ENCODE measurements at regions not wholly inside any gene's neighbourhood (a gene's known extent, or its start where the extent isn't known, plus 50 kb on each side); places are given as distances from the start of the nearest gene placed in this dataset.

DNA sequence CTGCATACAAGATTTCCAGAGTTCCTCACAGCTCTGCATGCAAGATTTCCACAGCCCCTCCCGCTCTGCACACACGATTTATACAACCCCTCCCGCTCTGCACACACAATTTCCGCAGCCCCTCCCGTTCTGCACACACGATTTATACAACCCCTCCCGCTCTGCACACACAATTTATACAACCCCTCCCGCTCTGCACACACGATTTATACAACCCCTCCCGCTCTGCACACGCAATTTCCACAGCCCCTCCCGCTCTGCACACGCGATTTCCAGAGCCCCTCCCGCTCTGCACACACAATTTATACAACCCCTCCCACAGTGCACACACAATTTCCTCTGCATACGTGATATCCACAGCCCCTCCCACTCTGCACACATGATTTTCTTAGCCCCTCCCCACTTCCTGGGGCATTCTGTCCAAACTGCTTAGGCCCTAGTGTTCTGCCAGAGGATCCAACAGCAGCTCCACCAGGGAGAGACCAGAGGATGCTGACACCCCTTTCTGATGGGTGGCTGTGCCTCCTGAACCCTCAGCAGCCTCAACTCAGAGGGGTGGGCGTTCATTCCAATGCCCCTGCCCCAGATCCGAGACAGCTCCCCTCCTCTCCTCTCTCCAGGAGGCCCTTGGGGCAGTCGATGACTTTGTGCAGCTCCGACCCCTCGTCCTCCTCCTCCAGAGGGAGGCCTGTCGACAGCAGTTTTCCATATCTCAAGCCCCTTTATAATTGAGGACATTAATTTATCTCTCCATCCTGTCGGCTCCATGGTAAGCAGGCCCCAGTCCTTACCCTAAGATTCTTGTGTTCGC is 671.7 kb downstream of the BRD1 start:
- TF ChIP-seq, protein P1, sequence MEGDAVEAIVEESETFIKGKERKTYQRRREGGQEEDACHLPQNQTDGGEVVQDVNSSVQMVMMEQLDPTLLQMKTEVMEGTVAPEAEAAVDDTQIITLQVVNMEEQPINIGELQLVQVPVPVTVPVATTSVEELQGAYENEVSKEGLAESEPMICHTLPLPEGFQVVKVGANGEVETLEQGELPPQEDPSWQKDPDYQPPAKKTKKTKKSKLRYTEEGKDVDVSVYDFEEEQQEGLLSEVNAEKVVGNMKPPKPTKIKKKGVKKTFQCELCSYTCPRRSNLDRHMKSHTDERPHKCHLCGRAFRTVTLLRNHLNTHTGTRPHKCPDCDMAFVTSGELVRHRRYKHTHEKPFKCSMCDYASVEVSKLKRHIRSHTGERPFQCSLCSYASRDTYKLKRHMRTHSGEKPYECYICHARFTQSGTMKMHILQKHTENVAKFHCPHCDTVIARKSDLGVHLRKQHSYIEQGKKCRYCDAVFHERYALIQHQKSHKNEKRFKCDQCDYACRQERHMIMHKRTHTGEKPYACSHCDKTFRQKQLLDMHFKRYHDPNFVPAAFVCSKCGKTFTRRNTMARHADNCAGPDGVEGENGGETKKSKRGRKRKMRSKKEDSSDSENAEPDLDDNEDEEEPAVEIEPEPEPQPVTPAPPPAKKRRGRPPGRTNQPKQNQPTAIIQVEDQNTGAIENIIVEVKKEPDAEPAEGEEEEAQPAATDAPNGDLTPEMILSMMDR (IDR thresholded peaks at IDR 0.05), result no peak
- no peak for DNase-seq (ENCODE audit: low spot score)
- Histone ChIP-seq H3K27ac (no peak overlapping the region), H3K4me3 (no peak overlapping the region)

DNA sequence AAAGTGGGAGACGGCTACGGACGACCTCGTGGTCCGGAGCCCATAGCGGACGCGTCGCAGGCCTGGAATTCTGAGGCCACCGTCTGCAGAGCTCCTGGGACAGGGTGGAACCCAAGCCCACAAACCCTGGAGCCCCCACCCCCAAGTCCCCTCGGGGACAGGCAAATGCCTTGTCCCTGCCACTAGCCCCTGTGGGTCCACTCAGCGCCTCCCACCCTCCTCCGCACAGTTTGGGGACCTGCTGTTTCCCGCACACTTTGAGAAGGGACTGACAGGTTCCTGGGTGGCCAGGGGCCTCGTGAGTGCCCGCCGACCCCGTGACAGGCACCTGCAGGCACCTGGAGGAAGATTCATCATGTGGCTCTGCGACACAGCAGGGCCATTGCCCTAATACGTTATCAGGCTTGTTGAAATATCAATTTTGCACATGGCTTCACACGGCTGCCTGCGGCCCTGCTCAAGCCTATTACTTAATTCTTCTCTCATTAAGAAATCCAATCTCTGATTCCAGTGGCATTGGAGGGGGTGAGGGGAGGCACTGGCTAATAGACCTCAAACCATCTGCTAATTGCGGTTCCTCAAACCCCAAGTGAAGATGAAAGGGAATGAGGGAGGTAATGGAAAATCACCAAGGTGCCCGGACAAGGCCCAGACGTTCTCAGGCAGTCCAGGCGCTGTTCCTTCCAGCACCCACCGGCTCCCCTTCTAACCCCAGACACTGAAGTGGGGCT is 672.5 kb downstream of the BRD1 start:
- H3K4me3 ChIP-seq, result no peak overlapping the region
- DNase-seq (ENCODE audit: low spot score), result no peak
- no peak overlapping the region for H3K27ac ChIP-seq
- TF ChIP-seq, protein P1 (IDR thresholded peaks at IDR 0.05), result no peak

DNA sequence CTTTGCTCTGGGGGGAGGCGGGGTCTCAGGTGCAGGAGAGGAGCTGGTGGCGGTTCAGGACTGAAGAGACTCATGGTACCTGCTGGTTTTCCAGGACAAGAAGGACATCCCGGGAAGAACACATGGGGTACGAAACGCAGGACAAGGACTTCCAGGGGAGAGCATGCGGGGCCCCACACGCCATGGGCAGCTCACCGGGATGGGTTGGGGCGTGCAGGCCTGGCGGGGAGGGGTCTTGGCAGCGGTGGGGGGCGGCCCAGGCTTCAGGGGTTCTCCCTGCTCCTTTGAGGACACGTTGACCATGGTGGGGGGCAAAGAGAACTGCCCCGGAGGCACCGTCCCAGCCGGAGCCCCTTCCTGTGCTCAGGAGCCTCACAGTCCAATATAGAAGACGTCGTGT is 673.2 kb downstream of the BRD1 start:
- no peak overlapping the region for H3K4me3 ChIP-seq
- H3K27ac ChIP-seq, result no peak overlapping the region
- no peak for DNase-seq (ENCODE audit: low spot score)
- TF ChIP-seq, protein P1 (IDR thresholded peaks at IDR 0.05), result no peak

DNA sequence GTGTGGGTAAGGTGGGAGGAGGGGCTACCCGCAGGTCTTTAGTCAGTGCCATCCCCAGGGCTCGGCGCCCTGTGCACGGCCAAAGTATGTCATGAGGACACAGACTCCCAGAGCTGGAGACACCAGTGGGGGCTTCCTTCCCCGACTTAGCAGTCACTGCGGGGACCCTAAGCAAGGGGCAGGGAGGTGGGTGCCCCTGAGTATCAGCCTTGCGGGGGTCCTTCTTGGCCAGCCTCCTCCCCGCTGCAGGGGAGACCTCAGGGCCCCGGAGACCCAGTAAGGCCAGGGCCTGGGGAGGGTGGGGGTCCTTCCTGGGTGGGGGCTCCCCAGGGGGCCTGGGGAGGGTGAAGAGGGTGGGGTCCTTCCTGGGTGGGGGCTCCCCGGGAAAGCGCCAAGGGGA is 673.8 kb downstream of the BRD1 start:
- TF ChIP-seq, protein P1 (IDR thresholded peaks at IDR 0.05), result no peak
- Histone ChIP-seq H3K27ac (no peak overlapping the region), H3K4me3 (no peak overlapping the region)
- DNase-seq (ENCODE audit: low spot score), result no peak

DNA sequence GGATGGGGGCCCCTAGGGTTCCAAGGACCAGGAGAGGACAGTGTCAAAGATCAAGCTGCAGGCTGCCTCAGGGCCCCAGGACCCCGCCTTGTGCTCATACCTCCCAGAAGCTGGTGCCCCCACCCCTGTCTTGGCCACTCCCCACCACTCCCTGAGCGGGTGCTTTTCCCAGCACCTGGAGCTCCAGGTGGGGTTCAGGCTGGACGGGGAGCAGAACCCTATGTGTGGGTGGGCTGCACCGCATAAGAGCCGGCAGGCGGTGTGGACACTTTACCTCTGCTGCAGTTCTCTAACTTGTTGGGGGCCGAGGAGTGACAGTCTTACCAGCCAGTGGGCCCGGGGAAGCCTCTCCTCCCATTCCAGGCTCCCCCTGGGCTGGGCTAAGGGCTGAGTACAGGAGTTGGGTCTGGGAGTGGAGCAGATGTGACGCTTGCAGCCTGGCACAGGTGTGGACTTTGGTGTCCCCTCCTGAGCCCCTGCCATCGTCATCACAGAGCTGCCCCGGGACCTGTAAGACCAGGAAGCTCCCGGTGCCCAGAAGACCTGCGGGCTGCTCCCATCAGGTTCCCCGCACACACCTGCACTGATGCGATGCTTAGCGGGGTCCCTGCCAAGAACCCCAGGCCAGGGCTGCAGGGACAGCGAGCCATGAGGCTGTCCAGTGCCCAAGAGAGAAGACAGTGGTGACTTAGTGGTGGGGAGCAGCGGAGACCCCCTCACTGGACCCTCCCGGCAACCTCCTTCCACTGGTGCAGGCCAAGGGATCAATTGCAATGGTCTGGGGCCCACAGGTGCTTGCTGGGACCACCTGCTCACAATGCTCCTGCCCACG is 674.5 kb downstream of the BRD1 start:
- H3K4me3 ChIP-seq, result no peak overlapping the region
- TF ChIP-seq, protein P1 (IDR thresholded peaks at IDR 0.05), result no peak
- no peak for DNase-seq (ENCODE audit: low spot score)
- no peak overlapping the region for H3K27ac ChIP-seq

DNA sequence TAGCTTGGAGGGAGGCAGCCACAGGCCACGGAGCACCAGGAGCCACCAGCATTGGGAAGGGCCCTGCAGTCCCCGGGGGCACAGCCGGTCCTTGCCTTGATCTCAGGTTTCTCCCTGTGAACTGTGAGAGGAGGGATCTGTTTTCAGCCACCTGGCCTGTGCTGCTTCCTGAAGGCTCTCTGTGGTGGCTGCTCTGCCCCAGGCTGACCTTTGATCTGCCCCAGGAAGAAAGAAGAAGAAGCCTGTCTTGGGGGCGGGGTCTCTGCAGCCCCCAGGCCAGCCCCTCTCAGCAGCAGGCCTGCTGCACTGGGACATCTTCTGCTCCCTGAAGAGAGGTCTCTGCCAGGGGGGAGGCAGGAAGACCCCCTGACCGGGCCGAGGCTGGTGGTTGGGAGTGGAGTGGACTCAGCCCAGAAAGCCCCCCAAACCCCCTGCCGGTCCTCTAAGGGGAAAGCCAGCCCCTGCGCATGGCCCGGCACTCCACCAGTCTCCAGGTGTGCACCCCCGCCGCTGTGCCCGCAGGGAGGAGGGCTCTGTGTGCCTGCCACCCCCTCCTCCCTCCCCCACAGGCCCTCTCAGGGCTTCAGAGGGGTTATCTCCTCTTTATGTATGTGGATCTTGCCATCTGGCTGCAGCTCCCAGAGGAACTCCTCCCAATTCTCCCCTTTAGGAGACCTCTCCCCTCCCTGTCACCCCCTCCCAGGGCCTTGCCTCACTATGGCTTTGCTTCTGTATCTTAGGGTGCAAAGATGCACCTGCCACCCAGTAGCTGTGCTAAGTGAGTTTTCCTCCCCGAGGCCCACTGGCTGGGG is 675.3 kb downstream of the BRD1 start:
- no peak overlapping the region for H3K4me3 ChIP-seq
- no peak overlapping the region for H3K27ac ChIP-seq
- TF ChIP-seq, protein P1 (IDR thresholded peaks at IDR 0.05), result no peak
- no peak for DNase-seq (ENCODE audit: low spot score)
